Fibroblast of skin of right quadriceps (primary cell): ENCODE measurements at regions not wholly inside any gene's neighbourhood (a gene's known extent, or its start where the extent isn't known, plus 50 kb on each side); places are given as distances from the start of the nearest gene placed in this dataset.
"Not testable (repeated sequence)": the region's sequence is repeated elsewhere in the genome, so short reads cannot be mapped to it uniquely, and the experiment has no call there.

Source experiments
- DNase-seq: peaks from one replicate; pipeline ENCODE4 v3.0.0-alpha.2; 2013

DNA sequence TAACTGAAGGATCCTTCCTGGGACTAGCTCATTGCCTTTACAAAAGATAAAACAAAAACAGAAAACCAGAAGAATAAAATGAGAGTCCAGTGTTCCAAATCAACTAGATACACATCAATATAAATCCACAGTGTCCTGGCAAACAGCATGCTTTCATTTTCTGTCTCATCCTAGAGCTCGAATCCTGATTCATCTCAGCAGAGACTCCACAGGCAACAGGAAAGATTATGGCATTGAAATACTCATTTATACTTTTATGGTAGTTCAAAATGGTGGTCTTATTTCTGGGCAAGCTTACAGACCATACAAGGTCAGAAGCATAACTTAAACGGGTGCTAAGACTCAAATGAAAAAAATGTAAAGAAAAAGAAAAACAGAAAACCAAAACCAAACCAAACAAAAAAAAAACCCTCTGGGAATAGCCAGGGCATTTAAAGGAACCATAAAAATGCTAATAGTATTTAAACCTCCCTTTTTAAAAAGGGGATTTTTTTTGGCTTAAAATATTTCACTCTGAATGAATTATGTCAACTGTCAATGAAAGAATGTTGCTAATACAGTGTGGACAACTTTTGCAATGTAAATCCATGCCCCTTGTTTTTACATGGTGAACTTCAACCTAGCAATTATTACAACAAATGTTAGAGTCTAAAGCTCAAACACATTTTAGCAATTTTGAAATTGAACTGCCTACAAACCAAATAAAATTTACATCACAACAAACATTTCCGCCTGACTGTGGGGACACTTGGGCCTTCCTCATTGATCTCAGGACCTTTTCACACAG, 57.9 kb downstream of the GPR101 start:
- peak; percentile 33 for DNase-seq

DNA sequence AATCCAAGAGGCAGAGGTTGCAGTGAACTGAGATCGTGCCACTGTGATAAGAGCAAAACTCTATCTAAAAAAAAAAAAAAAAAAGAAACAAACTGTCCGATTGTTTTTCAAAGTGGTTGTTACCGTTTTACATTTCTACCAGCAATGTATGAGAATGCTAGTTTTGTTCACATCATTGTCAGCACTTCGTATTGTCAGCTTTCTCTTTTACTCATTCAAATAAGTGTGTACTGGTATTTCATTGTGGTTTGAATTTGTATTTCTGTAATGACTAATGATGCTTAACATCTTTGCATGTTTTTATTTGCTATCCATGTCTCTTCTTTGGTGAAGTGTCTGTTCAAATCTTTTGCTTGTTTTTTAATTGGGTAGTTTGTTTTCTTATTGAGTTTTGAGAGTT, 65.8 kb downstream of the GPR101 start:
- DNase-seq = no peak

DNA sequence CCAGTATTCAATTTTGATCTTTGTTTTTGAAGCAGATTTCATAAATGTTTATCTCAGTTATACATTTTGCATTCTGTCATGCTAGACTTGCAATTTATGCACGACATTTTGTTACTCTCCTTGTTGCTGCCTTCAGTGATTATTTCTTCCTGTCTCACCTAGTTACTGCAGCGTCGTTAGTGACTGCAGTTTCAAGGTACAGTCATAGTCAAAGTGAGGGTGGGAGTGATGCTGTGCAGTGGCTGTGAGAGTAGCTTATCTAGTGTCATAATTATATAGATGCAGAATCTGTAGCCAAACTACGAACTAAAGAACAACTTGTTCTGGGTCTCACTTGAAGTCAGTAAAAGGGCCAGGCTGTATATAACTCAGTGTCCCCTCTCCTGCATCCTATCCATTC, 69.8 kb downstream of the GPR101 start:
- DNase-seq = no peak

DNA sequence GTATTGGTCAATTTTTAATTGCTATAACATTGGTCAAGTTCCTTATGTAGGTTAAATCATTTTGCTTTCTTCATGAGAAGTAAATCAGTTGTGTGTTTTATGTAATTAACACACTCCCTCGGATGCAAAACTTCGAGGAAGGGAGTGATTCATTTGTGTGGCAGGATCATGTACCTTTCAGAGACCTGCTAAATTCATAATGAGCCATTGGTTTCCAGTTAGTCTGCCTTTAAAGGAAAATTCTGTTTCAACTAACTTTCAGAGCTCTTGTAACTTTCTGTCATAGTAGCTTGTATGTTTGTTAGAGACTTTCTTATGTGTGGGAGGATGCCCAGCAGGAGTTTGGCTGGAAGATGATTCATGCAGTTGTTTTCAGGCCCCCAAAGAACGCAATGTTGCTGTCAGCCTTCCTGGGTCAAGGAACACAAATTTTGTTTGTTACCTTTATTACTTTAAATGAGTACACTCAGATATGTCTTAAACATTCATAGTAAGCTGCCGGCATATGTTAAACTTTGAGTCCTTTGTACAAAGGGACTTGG, 72.1 kb downstream of the GPR101 start:
- no peak for DNase-seq

DNA sequence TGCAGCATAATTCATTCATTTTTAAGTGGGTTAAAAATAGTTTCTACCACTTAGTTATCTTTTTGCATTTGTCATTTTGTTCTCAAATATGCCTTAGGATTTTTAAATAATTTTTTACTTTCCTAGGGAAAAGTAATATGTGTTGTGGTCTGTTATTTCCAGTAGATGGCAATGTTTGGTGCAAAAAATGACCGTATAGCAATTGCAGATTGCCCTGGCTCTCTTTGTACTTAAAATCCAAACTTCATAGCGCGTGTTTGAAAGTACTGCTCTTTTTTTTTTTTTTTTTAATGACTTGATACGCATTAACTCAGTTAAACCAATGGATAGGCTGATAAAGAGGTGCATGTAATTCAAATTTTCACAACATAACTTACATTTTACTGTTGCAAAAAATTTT, 74.4 kb upstream of the RBMX start:
- peak; percentile 35 for DNase-seq

DNA sequence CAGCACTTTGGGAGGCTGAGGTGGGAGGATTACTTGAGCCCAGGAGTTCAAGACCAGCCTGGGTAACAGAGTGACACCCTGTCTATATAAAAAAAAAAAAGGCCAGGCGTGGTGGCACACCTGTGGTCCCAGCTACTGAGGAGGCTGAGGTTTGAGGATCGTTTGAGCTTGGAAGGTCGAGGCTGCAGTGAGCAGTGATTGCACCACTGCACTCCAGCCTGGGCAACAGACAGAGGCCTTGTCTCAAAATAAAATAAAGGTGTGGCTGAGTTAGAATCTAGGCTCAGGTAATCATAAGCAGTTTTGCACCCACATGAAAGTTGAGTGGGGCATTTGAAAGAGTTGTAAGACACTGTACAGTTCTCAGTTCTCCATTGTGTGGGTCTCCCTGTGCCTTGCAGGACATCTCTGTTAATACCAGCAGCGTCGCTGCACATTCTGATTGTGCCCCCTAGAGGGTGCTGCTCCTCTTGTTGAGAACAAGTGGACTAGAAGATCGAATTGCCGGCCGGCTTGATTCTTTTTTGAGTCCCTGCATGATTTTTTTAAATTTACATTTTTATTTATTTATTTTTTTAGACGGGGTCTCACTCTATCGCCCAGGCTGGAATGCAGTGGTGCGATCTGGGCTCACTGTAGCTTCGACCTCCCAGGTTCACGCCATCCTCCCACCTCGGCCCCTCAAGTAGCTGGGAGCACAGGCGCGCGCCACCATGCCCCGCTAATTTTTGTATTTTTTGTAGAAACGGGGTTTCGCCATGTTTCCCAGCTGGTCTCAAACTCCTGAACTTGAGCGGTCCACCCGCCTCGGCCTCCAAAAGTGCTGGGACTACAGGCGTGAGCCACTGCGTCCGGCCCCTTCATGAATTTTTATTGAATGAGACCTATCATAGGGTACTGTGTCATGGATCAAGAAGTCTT, 73.6 kb upstream of the RBMX start:
- peak; percentile 56 for DNase-seq

DNA sequence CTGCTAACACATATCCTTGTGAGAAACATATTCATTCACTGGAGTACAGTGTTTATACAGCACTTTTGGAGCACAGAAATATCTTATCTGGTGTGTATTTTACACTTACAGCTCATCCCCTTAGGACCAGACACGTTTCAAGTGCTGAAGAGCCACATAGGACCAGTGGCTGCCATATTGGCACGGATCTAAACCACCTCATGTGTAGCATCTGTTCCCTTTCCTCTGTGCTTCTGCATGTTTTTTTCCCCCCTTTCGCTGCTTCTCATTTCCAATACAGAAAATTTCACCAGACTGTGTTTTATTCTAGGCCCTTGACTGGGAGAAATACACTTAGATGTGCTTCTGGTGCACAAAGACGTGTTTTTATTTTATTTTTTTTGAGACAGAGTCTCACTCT, 69.7 kb upstream of the RBMX start:
- DNase-seq = no peak

DNA sequence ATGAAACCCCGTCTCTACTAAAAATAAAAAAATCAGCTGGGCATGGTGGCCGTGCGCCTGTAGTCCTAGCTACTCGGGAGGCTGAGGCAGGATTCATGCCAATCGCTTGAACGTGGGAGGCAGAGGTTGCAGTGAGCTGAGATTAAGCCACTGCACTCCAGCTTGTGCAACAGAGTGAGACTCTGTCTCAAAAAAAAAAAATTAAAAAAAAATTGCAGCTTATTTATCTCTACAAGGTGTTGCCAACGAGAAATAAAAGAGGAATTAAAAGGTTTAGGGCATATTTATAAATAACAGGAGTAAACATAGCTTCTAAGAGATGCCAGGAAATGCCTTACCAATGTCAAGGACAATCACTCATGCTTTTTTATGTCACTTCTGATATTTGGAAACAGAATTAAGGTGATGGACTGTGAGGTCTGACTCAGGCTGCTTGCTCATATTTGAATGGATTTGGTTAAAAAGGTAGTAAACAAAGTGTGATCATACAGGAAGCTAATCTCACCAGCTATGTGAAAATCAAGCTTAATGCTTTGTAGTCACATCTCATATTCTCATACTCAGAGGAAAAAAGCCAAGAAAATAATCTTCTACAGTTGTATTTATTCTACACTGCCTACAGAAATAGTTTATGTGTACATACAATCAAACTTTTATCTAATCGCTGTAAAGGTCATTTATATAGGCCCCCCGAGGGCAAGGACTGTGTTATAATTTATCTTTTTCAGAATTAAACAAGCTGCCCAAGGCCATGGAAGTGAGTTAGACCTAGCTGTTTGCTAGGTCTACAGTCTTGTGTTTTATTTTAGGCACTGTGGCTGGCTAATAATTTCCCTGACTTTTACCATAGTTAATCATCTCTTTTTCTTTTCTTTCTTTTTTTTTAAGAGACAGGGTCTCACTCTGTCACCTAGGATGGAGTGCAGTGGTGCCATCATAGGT, 61.1 kb upstream of the RBMX start:
- DNase-seq = no peak

DNA sequence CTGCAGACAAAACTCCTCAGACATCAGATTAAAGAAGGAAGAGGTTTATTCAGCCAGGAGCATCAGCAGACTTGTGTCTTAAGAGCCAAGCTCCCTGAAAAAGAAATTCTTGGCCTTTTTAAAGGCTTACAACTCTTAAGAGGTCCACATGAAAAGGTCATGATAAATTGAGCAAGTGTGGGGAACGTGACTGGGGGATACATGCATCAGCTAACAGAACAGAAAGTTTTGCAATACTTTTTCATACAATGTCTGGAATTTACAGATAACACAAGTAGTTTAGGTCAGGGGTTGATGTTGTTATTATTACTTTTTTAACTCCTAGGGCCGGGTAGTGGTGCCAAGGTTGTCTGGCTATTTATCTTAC, 55.6 kb upstream of the RBMX start:
- DNase-seq = no peak

DNA sequence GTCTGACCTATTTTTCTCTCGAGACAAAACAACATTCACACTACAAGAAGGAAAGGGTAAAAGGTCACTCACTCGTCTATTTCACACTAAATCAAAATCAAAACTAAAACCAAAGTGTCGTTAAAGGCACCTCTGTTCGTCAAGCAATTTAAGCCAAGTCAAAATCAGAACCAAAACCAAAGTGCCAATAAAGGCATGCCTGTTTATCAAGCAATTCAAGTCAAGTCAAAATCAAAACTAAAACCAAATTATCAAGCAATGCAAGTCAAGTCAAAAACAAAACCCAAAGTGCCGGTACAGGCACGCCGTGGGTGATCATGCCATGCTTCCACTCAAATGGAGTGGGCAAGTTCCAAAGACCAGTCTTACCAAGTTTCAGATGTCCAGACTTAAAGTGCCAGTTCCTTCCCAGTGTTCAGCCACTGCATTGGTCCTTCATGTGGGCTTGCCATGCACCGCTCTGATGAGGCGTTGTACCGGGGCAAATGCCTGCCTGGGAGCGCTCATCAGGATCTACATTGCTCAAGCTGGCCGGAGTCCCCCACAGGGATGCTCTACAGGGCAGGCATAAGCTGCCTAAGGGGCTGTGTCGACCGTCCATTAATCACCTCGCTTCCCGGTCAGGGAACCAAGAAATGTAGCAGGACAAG, 55.1 kb upstream of the RBMX start:
- DNase-seq = not testable (repeated sequence)

DNA sequence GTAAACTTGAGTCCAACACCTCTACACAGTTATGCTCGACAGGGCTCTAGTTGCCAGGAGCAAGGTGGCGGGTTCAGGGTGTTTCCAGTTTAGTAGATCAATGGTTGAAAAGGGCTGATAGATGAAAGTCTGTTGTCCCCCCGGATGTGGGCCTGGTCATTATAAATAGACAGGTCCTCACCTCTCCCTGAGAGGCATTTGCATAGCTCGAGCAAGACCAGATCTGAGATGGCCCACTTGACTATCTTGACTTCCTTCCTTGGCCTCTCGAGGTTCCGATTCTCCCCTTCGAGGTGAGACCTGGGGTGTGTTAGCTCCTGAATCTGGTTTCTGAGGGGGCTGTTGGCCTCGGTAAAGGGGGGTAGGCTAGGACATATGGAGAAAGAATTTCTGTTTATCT, 54.1 kb upstream of the RBMX start:
- not testable (repeated sequence) for DNase-seq

DNA sequence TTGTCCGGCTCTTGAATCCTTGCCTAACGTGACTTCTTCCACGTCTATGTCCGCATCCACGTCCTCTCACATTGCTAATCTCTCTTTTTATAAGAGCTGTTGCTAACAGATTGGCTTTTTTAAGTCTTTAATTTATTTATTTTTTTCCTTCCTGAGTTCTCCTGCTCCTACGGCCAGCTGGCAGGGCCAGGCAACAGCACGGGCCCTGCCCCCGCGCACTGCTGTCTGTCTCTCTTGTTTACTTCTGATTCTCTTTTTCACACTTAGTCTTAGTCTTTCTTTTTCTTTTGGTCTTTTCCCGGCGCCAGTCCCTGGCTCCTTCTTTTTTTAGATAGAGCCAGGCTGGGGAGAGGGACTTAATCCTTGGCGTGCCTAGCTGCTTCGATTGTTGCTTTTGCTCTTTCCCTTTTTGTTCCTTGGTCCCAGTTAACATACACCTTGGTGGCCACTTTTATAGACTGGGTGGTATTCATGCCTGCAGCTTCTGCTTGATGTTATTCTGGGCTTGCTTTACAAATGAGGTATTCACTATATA, 53.2 kb upstream of the RBMX start:
- no peak for DNase-seq

DNA sequence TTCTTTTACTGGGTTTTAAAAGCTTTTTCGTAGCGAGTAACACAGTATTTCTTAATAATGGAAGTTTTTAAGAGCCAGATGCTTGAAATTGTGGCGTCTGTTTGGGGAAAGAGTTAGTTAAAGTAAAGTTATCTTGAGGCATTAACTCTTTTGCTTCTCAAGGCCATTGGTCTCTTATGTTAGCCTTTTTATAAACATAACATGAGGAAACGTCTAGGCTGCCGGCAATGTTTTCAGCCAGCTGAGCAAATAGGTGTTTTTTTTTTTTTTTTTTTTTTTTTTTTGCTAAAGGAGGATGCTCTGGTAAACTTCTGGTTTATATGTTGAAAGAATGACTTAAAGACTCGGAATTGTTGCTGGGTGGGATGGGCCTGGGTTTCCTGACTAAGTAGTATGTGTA, 51.1 kb upstream of the RBMX start:
- DNase-seq = no peak
